Left lung (tissue), 4 donors: ENCODE measurements at regions not wholly inside any gene's neighbourhood (a gene's known extent, or its start where the extent isn't known, plus 50 kb on each side); places are given as distances from the start of the nearest gene placed in this dataset.

ENCODE experiments used
- ATAC-seq: fragments of 200-7000 bp; cut with Tn5 transposase; one replicate; pipeline ENCODE4 v1.9.1; 2020; ENCODE audit warnings: moderate library complexity
- DNase-seq, 4 donors: peaks; one replicate each; pipeline ENCODE4 v3.0.0-alpha.2; 2013 to 2020
- H3K27ac ChIP-seq, 2 donors: fragments of 200-600 bp; sonication (generic) in 1 of 2; one replicate each; pipeline versions ENCODE4 v1.5.0 to v1.8.0; 2020 to 2021
- H3K27me3 ChIP-seq, 2 donors: fragments of 200-600 bp; sonication (generic) in 1 of 2; one replicate each; pipeline versions ENCODE4 v1.5.0 to v1.8.0; 2020 to 2021
- H3K36me3 ChIP-seq, 2 donors: fragments of 200-600 bp; sonication (generic) in 1 of 2; one replicate each; pipeline versions ENCODE4 v1.5.0 to v1.8.0; 2020 to 2021
- H3K4me1 ChIP-seq, 2 donors: fragments of 200-600 bp; one replicate each; pipeline ENCODE4 v1.8.0; 2021
- H3K4me3 ChIP-seq, 2 donors: fragments of 200-600 bp; sonication (generic) in 1 of 2; one replicate each; pipeline versions ENCODE4 v1.5.0 to v1.8.0; 2020 to 2021; ENCODE audit warnings: mild to moderate bottlenecking in 1 of 2
- H3K9me3 ChIP-seq, 2 donors: fragments of 200-600 bp; sonication (generic) in 1 of 2; one replicate each; pipeline versions ENCODE4 v1.5.0 to v1.8.0; 2020 to 2021
- intact Hi-C, 2 donors: fragments of 100-400 bp; cut with DNase I; formaldehyde crosslinking; loops; one replicate each; pipeline versions ENCODE4 v1.11.2 to v1.14.2; 2022
- TF ChIP-seq, protein P1 (sequence below), 2 donors: fragments of 200-600 bp; sonication (generic) in 1 of 2; IDR thresholded peaks; one replicate each; pipeline versions ENCODE4 v1.5.0 to v1.8.0; 2021; ENCODE audit warnings: antibody characterized with exemption in 2 of 2
- donor health status: DM: no; HTN: yes; CAD: no.
- donor health status: DM: no; HTN: no; CAD: no.

- TF ChIP-seq, protein P1, sequence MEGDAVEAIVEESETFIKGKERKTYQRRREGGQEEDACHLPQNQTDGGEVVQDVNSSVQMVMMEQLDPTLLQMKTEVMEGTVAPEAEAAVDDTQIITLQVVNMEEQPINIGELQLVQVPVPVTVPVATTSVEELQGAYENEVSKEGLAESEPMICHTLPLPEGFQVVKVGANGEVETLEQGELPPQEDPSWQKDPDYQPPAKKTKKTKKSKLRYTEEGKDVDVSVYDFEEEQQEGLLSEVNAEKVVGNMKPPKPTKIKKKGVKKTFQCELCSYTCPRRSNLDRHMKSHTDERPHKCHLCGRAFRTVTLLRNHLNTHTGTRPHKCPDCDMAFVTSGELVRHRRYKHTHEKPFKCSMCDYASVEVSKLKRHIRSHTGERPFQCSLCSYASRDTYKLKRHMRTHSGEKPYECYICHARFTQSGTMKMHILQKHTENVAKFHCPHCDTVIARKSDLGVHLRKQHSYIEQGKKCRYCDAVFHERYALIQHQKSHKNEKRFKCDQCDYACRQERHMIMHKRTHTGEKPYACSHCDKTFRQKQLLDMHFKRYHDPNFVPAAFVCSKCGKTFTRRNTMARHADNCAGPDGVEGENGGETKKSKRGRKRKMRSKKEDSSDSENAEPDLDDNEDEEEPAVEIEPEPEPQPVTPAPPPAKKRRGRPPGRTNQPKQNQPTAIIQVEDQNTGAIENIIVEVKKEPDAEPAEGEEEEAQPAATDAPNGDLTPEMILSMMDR (IDR thresholded peaks at IDR 0.05) = no peak
- peak overlapping the region in 1 of 2 donors; percentile 87 for H3K27ac ChIP-seq
- intact Hi-C loops = no loop called here
Measured at GRCh38 chr6:6711031-6711785, 122.7 kb downstream of the LY86 start.

GRCh38 chr6:6711832-6712448, 123.4 kb downstream of the LY86 start:
- Histone ChIP-seq H3K4me3 (no peak overlapping the region), H3K9me3 (no peaks in the 10 kb centered on the region), H3K27me3 (no peaks in the 10 kb centered on the region), H3K27ac (peak overlapping the region; percentile 63 to 87), H3K4me1 (peaks cover 13 to 56% of the 10 kb centered on the region in 2 donors), H3K36me3 (no peaks in the 10 kb centered on the region)
- ATAC-seq = peak; percentile 17
- intact Hi-C loops = no loop called here
- TF ChIP-seq, protein P1 (IDR thresholded peaks at IDR 0.05) = no peak
- DNase-seq = peak in 1 of 4 donors; percentile 60

More at GRCh38 chr6:6711031-6711785, 122.7 kb downstream of the LY86 start:
- Histone ChIP-seq H3K4me1 (peaks cover 13 to 58% of the 10 kb centered on the region in 2 donors), H3K27me3 (no peaks in the 10 kb centered on the region), H3K4me3 (no peak overlapping the region), H3K9me3 (no peaks in the 10 kb centered on the region), H3K36me3 (no peaks in the 10 kb centered on the region)
- DNase-seq (no peak), ATAC-seq (no peak)

DNA sequence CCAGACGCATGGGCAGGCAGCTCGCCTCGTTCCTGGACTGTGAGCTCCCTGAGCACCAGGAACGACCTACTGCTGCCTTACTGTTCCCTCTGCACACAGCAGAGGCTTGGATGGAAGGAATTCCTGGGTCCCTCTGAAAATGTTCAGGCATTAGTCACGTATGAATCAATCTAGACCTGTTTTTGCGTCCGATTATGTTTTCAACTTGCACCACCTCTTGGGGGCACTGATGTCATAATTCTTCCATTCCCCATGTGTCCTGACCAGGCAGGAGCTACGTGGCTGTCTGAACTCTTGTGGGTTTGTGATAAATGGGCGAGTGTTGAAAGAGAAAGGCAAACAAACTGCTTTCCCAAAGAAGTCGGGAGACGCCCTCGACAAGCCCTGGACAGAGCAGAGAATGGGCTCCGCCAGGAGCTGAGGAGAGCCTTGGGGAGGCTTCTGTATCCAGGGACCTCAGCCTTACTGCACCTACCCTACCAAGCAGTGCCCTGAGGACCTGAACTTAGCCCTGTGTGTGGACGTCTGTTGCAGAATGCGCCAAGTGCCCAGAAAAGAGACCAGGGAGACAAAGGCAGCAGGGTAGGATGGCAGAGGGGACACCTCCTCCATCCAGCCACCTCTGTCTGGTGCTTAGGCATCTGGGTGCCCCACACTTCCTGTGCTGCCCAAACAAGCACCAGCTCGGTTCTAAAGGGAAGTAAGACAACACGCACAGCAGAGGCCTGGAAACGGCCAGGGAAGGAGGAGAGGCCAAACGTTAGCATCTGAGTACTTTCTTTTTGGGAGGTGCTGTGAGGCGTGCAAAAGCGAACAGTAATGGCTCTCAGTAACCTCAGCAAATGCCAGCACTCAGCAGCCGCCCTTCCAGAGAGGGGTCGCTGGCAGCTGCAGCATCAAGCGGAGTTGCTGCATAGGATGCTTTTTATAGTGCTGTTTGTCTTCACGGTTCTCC, 124.2 kb downstream of the LY86 start:
- no peaks in the 10 kb centered on the region for H3K36me3 ChIP-seq
- no peak overlapping the region for H3K4me3 ChIP-seq
- no peaks in the 10 kb centered on the region for H3K27me3 ChIP-seq
- H3K27ac ChIP-seq = peak overlapping the region; percentile 63 to 87
- DNase-seq (peak in 3 of 4 donors; percentile 62 to 81 (median 72)), ATAC-seq (peak; percentile 89)
- peaks cover 13 to 57% of the 10 kb centered on the region in 2 donors for H3K4me1 ChIP-seq
- TF ChIP-seq, protein P1 (IDR thresholded peaks at IDR 0.05) = peak in 1 of 2 donors; percentile 13
- intact Hi-C loops = no loop called here
- no peaks in the 10 kb centered on the region for H3K9me3 ChIP-seq

DNA sequence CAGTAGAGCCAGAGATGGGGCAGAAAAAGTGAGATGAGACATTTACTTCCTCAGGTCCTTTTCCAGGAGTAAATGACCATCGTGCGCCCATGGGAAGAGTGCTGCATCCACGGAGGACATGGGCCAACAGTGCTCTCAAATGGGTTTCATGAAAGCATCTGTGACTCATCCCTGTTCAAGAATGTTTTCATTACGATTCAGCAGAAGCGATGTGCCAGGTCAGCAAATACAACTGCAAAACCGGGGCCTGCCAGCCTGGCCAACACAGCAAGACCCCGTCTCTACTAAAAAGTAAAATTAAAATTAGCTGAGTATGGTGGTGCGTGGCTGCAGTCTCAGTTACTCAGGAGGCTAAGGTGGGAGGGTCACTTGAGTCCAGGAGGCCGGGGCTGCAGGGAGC, 125.1 kb downstream of the LY86 start:
- ATAC-seq (no peak), DNase-seq (no peak)
- Histone ChIP-seq H3K4me1 (peaks cover 13 to 66% of the 10 kb centered on the region in 2 donors), H3K9me3 (no peaks in the 10 kb centered on the region), H3K4me3 (no peak overlapping the region), H3K36me3 (no peaks in the 10 kb centered on the region), H3K27ac (peak overlapping the region in 1 of 2 donors; percentile 87), H3K27me3 (no peaks in the 10 kb centered on the region)
- TF ChIP-seq, protein P1 (IDR thresholded peaks at IDR 0.05) = no peak
- intact Hi-C loops = no loop called here
